ENCODE measurements at regions not wholly inside any gene's neighbourhood (a gene's known extent, or its start where the extent isn't known, plus 50 kb on each side); places are given as distances from the start of the nearest gene placed in this dataset.
A peak's percentile ranks its signal among the peaks of the same experiment; 100 is the strongest.

DNA sequence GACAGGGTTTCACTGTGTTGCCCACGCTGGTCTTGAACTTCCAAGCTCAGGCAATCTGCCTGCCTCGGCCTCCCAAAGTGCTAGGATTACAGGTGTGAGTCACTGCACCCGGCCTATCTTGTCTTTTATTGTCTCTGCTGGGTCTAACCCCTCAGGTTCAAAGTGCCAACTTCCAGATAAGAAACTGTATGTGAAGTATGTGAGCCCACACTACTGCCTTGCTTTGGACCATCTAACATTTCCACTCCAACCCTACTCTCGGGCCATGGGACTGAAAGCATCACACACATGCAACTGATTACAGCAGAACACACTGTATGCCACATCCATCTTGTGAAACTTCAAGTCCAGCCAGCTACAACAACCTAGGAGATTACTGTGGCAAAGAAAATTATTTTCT lies 256.1 kb upstream of the VEPH1 start:
- H3K27ac Mint-ChIP-seq = no peak overlapping the region
- H3K4me3 Mint-ChIP-seq = no peak overlapping the region
- H3K9me3 Mint-ChIP-seq = peaks cover 2 to 4% of the 10 kb centered on the region in 2 donors
- no peak for ATAC-seq
- no peak for DNase-seq
- H3K27me3 Mint-ChIP-seq = no peaks in the 10 kb centered on the region
- H3K4me1 Mint-ChIP-seq = no peaks in the 10 kb centered on the region

DNA sequence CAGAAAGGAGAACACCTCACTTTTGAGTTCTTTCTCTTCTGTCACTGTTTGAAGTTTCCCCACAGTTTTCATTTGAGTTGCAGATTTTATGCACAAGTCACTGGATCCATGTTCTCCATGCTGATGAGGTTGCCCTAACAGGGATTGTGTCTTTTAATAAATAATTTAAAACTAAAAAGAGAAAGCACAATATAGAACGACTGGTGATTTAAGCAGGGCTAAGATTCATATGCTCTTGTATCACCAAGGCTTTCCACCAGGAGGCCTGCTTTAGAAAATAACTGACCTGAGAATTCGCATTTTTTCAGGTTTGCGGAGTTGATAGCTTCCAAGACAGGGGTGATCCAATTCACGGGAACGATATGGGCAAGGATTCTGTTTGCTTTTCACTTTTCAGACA lies 252.0 kb upstream of the VEPH1 start:
- DNase-seq (no peak), ATAC-seq (no peak)
- no peak overlapping the region for H3K4me3 Mint-ChIP-seq
- no peak overlapping the region for H3K27ac Mint-ChIP-seq
- no peaks in the 10 kb centered on the region for H3K27me3 Mint-ChIP-seq
- no peaks in the 10 kb centered on the region for H3K9me3 Mint-ChIP-seq
- no peaks in the 10 kb centered on the region for H3K4me1 Mint-ChIP-seq

- Mint-ChIP-seq H3K4me3 (no peak overlapping the region), H3K27ac (no peak overlapping the region), H3K4me1 (no peaks in the 10 kb centered on the region), H3K27me3 (no peaks in the 10 kb centered on the region), H3K9me3 (no peaks in the 10 kb centered on the region)
- no peak for ATAC-seq
- no peak for DNase-seq
Measured at GRCh38 chr3:157754451-157754850, 251.2 kb upstream of the VEPH1 start.

GRCh38 chr3:157753787-157754136 lies 250.5 kb upstream of the VEPH1 start:
- no peaks in the 10 kb centered on the region for H3K9me3 Mint-ChIP-seq
- ATAC-seq (no peak), DNase-seq (no peak)
- H3K4me1 Mint-ChIP-seq = no peaks in the 10 kb centered on the region
- no peaks in the 10 kb centered on the region for H3K27me3 Mint-ChIP-seq
- no peak overlapping the region for H3K27ac Mint-ChIP-seq
- H3K4me3 Mint-ChIP-seq = no peak overlapping the region

DNA sequence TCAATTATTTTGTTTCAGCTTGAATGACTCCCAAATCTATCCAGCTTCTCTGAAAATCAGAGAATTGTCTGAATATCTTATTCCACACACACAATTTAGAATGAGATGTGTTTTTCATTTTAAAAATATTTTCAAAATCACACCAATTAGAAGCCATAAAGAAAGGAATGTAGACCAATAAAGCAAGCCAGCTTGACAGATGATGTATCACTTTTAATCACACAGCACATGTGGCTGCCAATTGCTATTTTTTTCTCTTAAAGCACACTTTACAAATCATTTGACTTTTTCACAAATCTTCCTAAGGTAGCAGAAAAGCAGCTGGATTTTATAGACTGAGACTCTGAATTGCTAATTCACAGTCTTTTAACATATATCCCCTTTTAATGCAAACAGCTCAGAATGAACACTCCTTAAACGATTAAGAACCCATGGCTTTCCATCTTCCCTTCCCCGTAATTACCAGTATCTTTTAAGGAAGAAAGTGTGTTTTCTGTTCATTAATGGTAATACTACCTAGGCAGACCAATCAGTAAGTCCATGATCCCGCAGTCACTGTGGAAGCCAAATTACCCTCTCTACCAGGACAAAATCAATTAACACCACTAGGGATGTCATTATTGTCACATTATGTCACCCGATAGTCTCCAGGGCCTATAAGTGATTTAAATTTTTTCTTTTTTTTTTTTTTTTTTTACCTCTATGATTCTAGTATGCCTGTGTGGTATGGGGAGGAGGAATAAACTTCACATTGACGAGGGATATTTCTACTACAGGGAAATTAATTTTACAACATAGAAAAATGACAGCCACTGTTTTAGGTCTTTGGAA lies 250.0 kb upstream of the VEPH1 start:
- no peak overlapping the region for H3K27ac Mint-ChIP-seq
- peaks cover 0 to 1% of the 10 kb centered on the region in 2 donors for H3K9me3 Mint-ChIP-seq
- no peak for DNase-seq
- ATAC-seq = no peak
- H3K4me3 Mint-ChIP-seq = no peak overlapping the region
- no peaks in the 10 kb centered on the region for H3K27me3 Mint-ChIP-seq
- H3K4me1 Mint-ChIP-seq = no peaks in the 10 kb centered on the region

GRCh38 chr3:157752554-157752953 lies 249.3 kb upstream of the VEPH1 start:
- ATAC-seq = no peak
- Mint-ChIP-seq H3K27me3 (no peaks in the 10 kb centered on the region), H3K27ac (no peak overlapping the region), H3K4me3 (no peak overlapping the region), H3K9me3 (peaks cover 0 to 3% of the 10 kb centered on the region in 2 donors), H3K4me1 (no peaks in the 10 kb centered on the region)
- no peak for DNase-seq

GRCh38 chr3:157751386-157751785 lies 248.2 kb upstream of the VEPH1 start:
- H3K27me3 Mint-ChIP-seq = no peaks in the 10 kb centered on the region
- peaks cover 0 to 3% of the 10 kb centered on the region in 2 donors for H3K9me3 Mint-ChIP-seq
- no peak overlapping the region for H3K27ac Mint-ChIP-seq
- DNase-seq (no peak), ATAC-seq (no peak)
- H3K4me1 Mint-ChIP-seq = no peaks in the 10 kb centered on the region
- no peak overlapping the region for H3K4me3 Mint-ChIP-seq

- no peaks in the 10 kb centered on the region for H3K4me1 Mint-ChIP-seq
- H3K4me3 Mint-ChIP-seq = no peak overlapping the region
- no peak for ATAC-seq
- no peak for DNase-seq
- H3K27me3 Mint-ChIP-seq = no peaks in the 10 kb centered on the region
- H3K9me3 Mint-ChIP-seq = peaks cover 12 to 19% of the 10 kb centered on the region in 2 donors
- H3K27ac Mint-ChIP-seq = no peak overlapping the region
Measured at GRCh38 chr3:157746391-157746790, 243.2 kb upstream of the VEPH1 start.

DNA sequence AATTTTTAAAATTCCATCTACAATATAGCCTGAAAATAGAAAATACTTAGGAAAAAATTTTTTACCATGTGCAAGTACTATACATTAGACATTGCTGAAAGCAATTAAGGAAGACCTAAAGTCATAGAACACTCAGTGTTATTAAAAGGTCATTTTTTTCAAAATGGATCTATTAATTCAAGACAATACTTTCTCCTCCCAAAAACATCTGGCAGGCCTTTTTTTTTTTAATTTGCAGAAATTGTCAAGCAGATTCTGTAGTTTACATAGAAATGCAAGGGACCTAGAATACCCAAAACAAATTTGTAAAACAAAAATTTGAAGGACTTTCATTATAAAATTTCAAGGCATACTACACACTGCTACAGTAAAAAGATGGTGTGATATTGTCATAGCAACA lies 238.4 kb upstream of the VEPH1 start:
- Mint-ChIP-seq H3K27ac (no peak overlapping the region), H3K9me3 (peaks cover 9 to 31% of the 10 kb centered on the region in 2 donors), H3K27me3 (no peaks in the 10 kb centered on the region), H3K4me1 (no peaks in the 10 kb centered on the region), H3K4me3 (no peak overlapping the region)
- ATAC-seq = no peak
- DNase-seq = no peak

- Mint-ChIP-seq H3K27me3 (no peaks in the 10 kb centered on the region), H3K4me3 (no peak overlapping the region), H3K9me3 (peaks cover 16 to 39% of the 10 kb centered on the region in 2 donors), H3K27ac (no peak overlapping the region), H3K4me1 (no peaks in the 10 kb centered on the region)
- ATAC-seq (no peak), DNase-seq (no peak)
Measured at GRCh38 chr3:157738441-157738840, 235.2 kb upstream of the VEPH1 start.

DNA sequence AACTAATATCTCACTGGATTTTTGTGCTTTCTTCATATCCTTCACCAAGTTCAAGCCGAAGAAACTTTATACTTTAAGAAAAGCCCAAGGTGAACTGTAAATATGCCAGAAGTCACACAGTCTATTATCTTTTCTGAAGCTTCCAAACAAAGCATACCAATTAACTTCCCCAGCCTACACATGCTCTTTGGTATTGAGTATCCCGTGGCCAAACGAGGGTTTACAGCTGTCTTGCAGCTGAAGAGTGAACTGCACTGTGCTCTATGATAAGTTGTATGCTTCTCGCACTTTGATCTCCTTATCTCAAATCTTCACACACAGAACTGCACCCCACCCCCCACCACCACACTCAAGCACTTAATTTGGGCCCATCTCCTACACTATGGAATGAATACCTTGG lies 215.6 kb upstream of the VEPH1 start:
- no peak for ATAC-seq
- Mint-ChIP-seq H3K4me3 (no peak overlapping the region), H3K27me3 (no peaks in the 10 kb centered on the region), H3K4me1 (no peaks in the 10 kb centered on the region), H3K27ac (no peak overlapping the region), H3K9me3 (peaks cover 14 to 25% of the 10 kb centered on the region in 2 donors)
- DNase-seq = no peak

GRCh38 chr3:157713101-157713500 lies 209.9 kb upstream of the VEPH1 start:
- Mint-ChIP-seq H3K4me3 (no peak overlapping the region), H3K9me3 (peaks cover 11 to 22% of the 10 kb centered on the region in 2 donors), H3K27me3 (no peaks in the 10 kb centered on the region), H3K27ac (no peak overlapping the region), H3K4me1 (no peaks in the 10 kb centered on the region)
- DNase-seq (no peak), ATAC-seq (no peak)

DNA sequence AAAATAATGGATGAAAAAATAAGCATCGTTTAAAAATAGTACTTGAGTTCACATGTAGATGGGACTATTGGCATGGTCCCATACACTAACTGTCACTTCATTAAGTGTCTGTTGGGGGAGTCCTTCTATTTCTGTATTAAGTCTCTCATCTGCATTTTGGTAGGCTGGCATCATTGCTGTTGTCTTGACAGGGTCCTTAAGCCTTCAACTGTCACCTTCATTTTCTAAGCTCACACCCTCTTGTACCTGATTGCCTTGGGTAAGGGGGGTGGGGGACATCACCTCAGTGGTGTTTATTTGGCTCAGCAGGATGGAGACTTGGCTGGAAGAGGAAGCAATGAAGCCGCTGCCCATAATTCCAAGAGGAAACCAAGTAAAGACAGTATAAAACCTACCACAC lies 202.0 kb upstream of the VEPH1 start:
- H3K27ac Mint-ChIP-seq = no peak overlapping the region
- H3K4me3 Mint-ChIP-seq = no peak overlapping the region

GRCh38 chr3:157700405-157700804 lies 197.2 kb upstream of the VEPH1 start:
- DNase-seq (no peak), ATAC-seq (no peak)

More for the DNA sequence above, 202.0 kb upstream of the VEPH1 start:
- DNase-seq (no peak), ATAC-seq (no peak)
- H3K9me3 Mint-ChIP-seq = no peaks in the 10 kb centered on the region
- no peaks in the 10 kb centered on the region for H3K4me1 Mint-ChIP-seq
- H3K27me3 Mint-ChIP-seq = no peaks in the 10 kb centered on the region

DNA sequence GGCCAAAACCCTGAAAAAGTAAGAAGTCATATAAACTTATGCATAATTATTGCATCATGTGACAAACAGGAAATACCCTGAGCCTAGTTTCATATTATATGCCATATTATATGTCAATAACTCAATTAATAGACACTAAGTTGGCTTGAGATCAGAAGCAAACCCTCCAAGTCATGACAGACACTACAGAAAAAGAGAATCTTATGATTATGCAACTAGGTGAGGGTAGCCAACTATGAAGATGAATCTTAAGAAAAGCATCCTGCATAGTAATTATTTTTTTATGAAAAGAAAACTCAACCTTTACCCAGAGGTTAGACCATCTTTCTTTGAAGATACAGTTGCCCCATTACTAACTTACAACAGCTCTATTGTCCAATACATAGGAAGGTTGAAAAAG lies 192.4 kb upstream of the VEPH1 start:
- no peaks in the 10 kb centered on the region for H3K27me3 Mint-ChIP-seq
- no peaks in the 10 kb centered on the region for H3K4me1 Mint-ChIP-seq
- ATAC-seq = no peak
- no peak for DNase-seq
- H3K27ac Mint-ChIP-seq = peak overlapping the region in 1 of 2 donors; percentile 28
- H3K9me3 Mint-ChIP-seq = peaks cover 7 to 10% of the 10 kb centered on the region in 2 donors
- no peak overlapping the region for H3K4me3 Mint-ChIP-seq

More at GRCh38 chr3:157700405-157700804, 197.2 kb upstream of the VEPH1 start:
- H3K4me1 Mint-ChIP-seq = no peaks in the 10 kb centered on the region
- no peak overlapping the region for H3K27ac Mint-ChIP-seq
- H3K9me3 Mint-ChIP-seq = peaks cover 7 to 10% of the 10 kb centered on the region in 2 donors
- no peak overlapping the region for H3K4me3 Mint-ChIP-seq
- no peaks in the 10 kb centered on the region for H3K27me3 Mint-ChIP-seq

DNA sequence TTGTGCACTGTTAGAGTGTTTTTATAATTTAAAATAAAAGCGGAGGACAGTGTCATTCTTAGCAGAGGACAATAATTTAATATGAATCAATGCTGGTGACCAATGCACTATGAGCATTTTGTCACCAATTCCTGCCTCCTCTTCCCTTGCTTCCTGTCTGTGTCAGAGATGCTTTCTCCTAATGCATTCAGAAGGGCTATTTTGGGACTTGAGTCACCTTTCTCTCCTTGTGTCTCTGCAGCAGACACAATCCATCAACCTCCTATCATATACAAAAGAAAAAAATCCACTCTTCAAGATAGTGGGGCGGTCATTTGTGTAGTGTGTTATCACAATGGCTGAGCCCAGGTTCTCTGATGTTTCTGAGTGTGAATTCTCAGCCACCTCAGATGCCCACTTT lies 191.9 kb upstream of the VEPH1 start:
- Mint-ChIP-seq H3K4me3 (no peak overlapping the region), H3K9me3 (peaks cover 7 to 10% of the 10 kb centered on the region in 2 donors), H3K27ac (no peak overlapping the region), H3K27me3 (no peaks in the 10 kb centered on the region), H3K4me1 (no peaks in the 10 kb centered on the region)
- ATAC-seq = no peak
- no peak for DNase-seq

GRCh38 chr3:157693762-157694161 lies 190.5 kb upstream of the VEPH1 start:
- Mint-ChIP-seq H3K4me1 (no peaks in the 10 kb centered on the region), H3K9me3 (peaks cover 7 to 10% of the 10 kb centered on the region in 2 donors), H3K27ac (no peak overlapping the region), H3K27me3 (no peaks in the 10 kb centered on the region), H3K4me3 (no peak overlapping the region)
- no peak for DNase-seq
- ATAC-seq = no peak
